GM18508 (cell line): ENCODE measurements at regions not wholly inside any gene's neighbourhood (a gene's known extent, or its start where the extent isn't known, plus 50 kb on each side); places are given as distances from the start of the nearest gene placed in this dataset.

ENCODE experiments used
- ATAC-seq: cut with Tn5 transposase; IDR thresholded peaks from one replicate; pipeline ENCODE4 v1.9.1; 2021; ENCODE audit warnings: moderate number of reproducible peaks; ENCODE audit not compliant: insufficient read depth, unreplicated experiment

GRCh38 chr3:159844801-159845261 is 143.8 kb upstream of the IL12A start:
- no peak for ATAC-seq

GRCh38 chr3:159845737-159846136 is 142.9 kb upstream of the IL12A start:
- no peak for ATAC-seq

DNA sequence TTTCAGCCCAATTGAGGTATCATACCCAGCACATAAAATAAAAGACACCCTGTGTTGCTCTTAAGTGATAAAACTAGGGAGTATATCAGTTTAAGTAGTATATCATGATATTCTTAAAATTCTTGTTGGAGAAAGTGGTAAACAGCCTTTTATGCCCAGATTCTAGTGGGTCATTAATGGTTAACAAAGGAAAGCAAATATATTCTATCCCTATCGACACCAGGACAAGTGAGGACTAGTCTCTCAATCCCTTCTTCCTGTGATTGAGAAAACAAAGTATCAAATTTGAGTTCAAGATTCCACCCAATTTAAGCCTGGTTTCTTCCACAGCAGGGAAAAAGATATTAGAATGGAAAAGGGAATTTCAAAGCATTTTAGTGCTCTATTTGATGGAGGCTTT is 142.4 kb upstream of the IL12A start:
- no peak for ATAC-seq

DNA sequence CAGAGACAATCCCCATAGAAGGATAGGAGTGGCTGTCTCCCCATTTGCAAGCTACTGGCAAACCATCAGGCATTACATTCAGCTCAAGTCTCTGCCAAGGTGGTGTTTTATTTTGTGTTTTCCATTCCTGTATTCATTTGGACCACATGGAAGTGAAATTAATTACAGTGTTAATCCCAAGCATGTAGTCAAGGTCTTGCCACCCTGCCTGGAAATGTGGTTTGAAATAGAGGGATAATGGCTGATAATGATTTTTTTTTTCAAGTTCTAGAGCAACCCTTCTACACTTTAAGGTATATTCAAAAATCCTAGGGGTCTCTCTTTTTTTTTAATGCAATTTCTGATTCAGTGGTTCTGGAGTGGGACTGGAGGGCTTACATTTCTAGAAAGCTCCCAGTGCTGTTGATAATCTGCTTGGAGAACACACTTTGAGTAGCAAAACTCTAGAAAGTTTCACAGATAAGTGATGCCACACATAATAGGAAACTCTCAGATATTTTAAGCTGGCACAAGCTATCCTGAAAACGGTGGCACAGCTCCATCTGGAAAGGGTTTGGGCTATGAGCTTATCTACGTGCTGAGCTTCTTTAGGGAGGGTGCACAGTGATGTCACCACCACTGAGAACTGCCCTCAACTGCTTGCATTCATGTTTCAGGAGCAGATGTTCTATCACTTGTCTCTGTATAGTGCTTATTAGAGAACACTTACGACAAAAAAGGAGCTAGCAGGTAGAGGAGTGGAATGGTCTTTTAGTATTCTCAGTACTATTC is 140.1 kb upstream of the IL12A start:
- no peak for ATAC-seq

- no peak for ATAC-seq
Observed at GRCh38 chr3:159850481-159850880, 138.2 kb upstream of the IL12A start.

- ATAC-seq: no peak
Observed at GRCh38 chr3:159852266-159852665, 136.4 kb upstream of the IL12A start.

DNA sequence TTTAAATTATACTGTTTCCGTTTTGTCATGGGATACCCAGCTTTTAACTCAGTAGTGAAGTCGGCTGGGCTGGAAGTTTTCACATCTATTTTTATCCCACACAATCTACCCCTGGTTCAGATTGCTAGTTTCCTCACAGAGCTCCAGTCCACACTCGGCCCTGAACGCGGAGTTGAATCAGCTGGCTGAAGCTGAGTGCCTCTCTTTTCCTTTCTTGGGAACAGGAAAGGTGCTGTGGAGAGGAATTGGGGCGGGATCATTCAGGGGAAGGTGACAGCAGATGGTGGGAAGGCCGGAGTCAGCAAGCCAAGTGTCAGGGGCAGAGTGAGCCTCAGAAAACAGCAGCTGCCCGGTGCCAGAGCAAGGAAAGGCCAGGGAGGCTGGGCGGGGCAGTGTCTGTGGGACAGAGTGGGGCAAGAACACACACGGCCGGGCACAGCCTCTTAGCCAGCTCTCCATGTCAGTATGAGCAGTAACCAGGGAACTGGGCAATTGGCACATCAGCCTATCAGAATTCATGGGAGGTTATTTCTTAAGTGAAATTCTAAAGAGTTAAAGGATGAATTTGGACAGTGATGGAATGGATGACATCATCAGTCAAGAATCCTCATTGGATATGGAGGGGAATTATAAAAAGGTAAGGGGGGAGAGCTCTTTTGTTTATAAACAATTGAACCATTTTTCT is 135.7 kb upstream of the IL12A start:
- no peak for ATAC-seq

DNA sequence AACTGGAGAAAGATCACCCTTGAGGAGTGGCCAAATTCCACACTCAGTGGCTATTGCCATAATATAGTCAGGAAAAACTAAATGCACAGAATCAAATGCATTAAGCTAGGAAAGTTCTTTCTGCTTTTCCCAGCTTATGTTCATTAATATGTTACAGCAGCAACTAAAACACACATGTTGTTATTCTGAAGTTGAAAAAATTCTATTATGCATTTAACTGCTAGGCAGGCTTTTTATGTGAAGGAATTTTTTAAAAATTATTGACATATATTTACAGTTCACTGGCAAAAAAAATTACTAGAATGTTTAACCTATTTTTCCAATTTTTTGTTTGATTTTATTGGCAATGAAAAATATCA is 135.2 kb upstream of the IL12A start:
- ATAC-seq: no peak

DNA sequence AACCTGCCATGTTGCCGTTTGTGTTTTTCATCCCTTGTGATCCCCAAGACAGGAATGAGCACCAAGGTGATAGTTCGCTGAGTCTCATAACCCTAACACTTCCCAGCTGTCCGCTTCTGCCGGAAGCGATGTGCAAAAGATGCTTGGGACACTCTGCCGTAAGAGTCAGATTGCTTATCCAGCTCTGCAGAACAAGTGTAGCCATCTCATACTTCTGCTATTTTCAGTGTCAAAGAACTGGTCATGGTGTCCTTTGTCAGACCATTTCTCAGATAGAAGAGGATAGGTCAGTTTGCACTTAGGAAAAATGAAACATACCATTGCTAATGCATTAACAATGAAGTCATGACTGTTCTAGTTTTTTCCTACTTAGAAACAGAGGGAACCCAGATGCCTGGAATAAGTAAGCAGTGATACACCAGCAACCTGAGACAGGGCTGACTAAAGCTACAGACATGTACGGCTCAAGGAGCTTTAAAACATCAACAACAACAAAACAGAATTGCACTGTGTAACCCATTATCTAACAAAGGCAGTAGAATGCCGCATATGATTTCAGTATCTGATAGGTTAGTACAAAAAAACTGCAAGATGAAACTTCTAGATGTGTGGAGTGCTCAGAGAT is 134.0 kb upstream of the IL12A start:
- no peak for ATAC-seq

GRCh38 chr3:159855599-159856346 is 132.9 kb upstream of the IL12A start:
- no peak for ATAC-seq

GRCh38 chr3:159856590-159857104 is 132.0 kb upstream of the IL12A start:
- ATAC-seq: no peak

DNA sequence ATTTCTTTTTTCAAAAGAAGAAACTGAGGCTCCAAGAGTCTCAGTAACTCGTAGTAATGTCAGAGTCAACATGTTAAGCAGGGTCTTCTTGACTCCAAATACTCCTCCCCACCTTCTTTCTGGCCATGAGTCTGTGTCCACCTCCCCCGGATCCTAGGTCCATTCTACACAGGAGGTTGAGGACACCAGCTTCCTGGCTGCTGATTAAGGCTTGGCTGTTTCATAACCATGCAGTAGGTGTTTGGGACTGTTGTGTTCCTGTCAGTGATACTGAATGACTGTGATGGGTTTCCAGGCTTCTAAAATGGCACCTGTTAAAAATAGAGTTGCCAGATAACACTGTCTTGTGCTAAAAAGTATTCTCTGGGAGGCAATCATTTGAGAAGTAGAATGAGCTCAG is 130.8 kb upstream of the IL12A start:
- no peak for ATAC-seq

DNA sequence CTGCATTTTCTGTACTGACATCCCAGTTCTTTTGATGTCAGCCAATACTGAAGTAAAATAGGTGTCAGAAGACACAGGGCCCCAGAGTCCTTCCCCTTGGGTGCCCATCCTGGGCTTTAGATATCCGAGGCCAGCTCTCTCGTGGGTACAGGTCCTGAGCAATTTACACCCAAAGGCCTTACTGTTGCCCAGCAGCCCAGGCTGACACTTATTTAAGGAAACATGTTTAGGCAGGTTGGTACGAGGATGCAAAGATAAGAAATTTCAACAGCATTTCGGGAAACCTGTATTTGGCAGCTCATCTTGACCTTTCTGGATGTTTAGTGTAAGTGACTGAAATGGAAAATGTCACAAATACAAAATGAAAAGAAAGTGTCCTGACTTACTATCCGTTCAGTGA is 130.0 kb upstream of the IL12A start:
- ATAC-seq: no peak

GRCh38 chr3:159859424-159859823 is 129.2 kb upstream of the IL12A start:
- no peak for ATAC-seq

- ATAC-seq: no peak
Observed at GRCh38 chr3:159859836-159860235, 128.8 kb upstream of the IL12A start.

DNA sequence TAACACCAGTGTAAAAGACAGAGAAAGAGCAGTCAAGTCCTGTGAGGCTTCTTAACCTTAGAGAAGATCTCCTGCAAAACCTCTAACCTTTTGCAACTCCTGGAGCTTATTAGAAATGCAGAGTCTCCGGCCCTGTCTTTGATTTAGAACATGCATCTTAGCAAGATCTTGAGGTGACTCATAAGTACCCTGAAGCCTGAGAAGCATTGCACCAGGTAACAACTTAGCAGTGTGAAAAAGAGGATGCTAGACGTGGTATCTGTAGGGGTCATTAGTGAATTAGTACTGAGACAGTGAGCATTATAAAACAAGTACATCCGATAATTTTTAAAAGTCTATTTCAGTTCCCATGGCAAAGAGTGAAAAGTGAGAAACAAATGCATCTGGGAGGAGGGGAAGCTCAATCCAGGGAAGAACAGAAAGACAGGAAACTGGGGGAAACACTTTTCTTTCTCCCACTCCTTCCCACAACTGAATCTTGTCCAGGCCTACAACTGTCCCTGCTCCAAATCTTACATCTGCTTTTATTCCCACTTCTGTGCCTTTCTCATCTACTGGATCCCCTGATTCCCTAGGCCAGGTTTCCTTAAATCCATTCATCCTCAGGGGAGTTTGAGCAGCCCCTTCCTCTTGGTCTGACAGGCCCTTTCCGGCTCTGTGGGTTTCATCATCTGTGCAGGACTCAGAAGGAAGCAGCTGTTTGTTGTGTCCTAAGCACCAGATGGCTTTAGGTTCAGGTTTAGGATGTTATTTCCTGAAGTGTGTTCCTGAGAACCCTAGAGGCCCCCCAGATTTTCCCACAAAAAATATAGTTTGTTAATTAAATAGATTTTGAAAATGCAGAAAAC is 128.1 kb upstream of the IL12A start:
- no peak for ATAC-seq

- ATAC-seq: peak; percentile 62
Observed at GRCh38 chr3:159861369-159861987, 127.2 kb upstream of the IL12A start.

DNA sequence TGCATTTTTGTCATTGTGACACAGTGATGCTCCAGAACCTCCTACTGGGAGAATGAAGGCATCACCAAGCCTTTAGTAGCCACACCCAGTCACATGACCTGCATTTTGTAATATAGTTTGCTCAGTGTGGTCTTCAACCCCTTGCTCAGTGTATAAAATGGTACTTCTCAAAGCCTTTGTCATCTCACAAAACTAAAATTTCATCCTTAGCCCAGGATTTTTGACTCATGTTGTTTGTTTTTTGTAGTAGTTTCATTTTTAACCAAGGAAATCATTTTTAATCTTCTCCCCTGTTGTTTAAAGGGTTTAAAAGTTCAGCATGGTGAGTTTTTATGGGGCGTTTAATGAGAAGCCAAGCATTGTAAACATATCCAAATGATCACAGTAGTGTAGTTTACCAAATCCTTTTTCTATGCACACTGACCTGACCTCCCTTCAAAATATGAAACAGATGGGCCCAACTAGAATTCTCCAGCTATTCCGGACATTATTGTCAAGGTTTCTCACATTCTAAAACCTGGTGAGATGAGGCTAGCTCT is 123.5 kb upstream of the IL12A start:
- ATAC-seq: no peak

- no peak for ATAC-seq
Observed at GRCh38 chr3:159866201-159866746, 122.4 kb upstream of the IL12A start.
